Fibroblast of mammary gland (primary cell): ENCODE measurements at regions not wholly inside any gene's neighbourhood (a gene's known extent, or its start where the extent isn't known, plus 50 kb on each side); places are given as distances from the start of the nearest gene placed in this dataset.
"Not testable (repeated sequence)": the region's sequence is repeated elsewhere in the genome, so short reads cannot be mapped to it uniquely, and the experiment has no call there.

Source experiments
- DNase-seq: peaks from one replicate; pipeline ENCODE4 v3.0.0-alpha.2; 2010; ENCODE audit warnings: low read depth
- H3K4me3 ChIP-seq: 2 replicates; pipeline ENCODE4 v1.5.1; 2011; ENCODE audit warnings: low read depth, mild to moderate bottlenecking, low read length, moderate library complexity; ENCODE audit not compliant: control insufficient read depth
- TF ChIP-seq, protein P1 (sequence below): conservative IDR thresholded peaks from 2 replicates; pipeline ENCODE4 v1.5.1; 2011; ENCODE audit warnings: low read depth, low read length, inconsistent platforms; ENCODE audit not compliant: control insufficient read depth, insufficient read depth

DNA sequence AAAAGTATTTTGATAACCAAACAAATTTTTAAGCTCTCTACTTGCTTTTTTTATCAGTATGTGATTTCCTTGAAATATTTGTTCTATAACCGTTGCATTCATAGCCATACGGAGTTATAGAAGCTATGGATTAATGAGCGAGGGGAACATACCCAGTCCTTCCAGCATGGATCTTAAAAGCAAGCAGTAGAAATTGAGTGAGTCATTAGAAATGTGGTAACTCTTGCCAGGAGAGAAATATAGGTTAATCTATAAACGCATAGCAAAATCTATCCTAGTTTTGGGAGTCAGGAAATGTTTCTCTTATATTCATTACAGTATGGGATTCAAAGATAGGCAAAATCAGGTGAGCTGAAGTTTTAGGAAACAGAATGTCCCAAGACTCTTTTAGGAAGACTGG is 507.4 kb downstream of the DACH1 start:
- no peak for DNase-seq
- TF ChIP-seq, protein P1, sequence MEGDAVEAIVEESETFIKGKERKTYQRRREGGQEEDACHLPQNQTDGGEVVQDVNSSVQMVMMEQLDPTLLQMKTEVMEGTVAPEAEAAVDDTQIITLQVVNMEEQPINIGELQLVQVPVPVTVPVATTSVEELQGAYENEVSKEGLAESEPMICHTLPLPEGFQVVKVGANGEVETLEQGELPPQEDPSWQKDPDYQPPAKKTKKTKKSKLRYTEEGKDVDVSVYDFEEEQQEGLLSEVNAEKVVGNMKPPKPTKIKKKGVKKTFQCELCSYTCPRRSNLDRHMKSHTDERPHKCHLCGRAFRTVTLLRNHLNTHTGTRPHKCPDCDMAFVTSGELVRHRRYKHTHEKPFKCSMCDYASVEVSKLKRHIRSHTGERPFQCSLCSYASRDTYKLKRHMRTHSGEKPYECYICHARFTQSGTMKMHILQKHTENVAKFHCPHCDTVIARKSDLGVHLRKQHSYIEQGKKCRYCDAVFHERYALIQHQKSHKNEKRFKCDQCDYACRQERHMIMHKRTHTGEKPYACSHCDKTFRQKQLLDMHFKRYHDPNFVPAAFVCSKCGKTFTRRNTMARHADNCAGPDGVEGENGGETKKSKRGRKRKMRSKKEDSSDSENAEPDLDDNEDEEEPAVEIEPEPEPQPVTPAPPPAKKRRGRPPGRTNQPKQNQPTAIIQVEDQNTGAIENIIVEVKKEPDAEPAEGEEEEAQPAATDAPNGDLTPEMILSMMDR: no peak
- H3K4me3 ChIP-seq: no peak overlapping the region

DNA sequence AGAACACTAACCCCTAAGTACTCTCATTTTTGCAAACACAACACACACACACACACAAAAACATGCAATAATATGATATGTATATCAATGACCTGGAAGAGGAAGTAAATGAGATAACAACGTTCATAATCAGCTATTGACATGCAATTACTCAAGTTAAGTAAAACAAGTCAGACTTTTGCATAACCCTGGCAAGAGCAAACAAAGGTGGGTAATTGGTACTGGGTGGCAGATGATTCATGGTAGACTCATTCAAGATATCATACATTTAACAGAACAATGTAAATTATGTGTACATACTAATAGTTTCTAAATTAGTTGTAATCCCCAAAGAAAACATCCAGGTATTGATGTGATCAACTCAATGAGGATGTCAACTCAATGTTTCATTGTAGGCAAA is 508.8 kb downstream of the DACH1 start:
- no peak for DNase-seq

DNA sequence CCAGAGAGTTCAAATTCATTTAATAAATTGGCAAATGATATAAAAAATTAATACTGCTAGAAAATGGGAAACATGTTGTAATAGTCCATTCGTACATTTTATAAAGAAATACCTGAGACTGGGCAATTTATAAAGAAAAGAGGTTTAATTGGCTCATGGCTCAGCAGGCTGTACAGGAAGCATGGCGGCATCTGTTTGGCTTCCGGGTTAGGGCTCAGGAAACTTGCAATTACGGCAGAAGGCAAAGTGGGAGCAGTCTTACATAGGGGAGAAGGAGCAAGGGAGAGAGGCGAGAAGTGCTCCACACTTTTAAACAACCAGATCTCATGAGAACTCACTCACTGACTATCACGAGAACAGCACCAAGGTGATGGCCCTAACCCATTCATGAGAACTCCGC is 512.0 kb downstream of the DACH1 start:
- no peak overlapping the region for H3K4me3 ChIP-seq
- TF ChIP-seq, protein P1: no peak
- no peak for DNase-seq

More for the DNA sequence above, 508.8 kb downstream of the DACH1 start:
- H3K4me3 ChIP-seq: no peak overlapping the region
- TF ChIP-seq, protein P1: no peak

DNA sequence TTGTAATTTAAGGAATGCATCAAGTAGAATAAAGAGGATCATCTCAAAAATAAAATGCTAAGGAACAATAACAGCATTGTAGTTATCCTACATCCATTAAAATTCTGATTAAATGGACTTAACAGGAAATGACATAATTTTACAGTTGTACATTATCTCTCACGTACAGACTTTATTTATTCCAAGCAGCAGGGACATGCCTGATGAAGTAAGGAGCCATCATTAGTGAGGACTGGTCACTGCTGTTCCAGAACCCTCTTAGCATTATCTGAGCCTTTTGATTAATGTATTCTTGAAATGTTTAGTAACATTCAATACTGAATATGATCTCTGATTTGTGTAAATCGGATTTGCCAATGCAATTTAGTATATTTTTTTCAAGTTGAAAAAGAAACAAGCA is 516.1 kb downstream of the DACH1 start:
- DNase-seq: no peak
- H3K4me3 ChIP-seq: no peak overlapping the region
- TF ChIP-seq, protein P1: no peak

DNA sequence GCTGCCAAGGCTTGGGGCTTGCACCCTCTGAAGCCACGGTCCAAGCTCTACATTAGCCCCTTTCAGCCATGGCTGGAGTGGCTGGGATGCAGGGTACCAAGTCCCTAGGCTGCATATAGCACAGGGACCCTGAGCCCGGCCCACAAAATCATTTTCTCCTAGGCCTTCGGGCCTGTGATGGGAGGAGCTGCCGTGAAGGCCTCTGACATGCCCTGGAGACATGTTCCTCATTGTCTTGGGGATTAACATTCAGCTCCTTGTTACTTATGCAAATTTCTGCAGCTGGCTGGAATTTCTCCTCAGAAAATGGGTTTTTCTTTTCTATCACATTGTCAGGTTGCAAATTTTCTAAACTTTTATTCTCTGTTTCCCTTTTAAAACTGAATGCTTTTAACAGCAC is 521.1 kb downstream of the DACH1 start:
- DNase-seq, H3K4me3 ChIP-seq: not testable (repeated sequence)

DNA sequence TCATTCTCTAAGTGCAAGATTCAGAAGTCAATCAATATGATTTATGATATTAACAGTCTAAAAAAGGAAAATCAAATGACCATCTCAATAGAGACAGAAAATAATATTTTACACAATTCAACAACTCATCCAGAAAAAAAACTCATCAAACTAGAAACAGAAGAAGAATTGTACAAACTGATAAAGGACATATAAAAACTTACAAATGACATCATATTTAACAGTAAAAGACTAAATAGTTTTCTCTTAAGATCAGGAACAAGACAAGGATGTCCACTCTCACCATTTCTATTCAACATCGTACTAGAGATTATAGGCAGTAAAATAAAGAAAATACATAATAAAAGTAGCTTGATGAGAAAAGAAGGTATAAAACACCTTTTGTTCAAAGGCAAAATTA is 527.3 kb downstream of the DACH1 start:
- TF ChIP-seq, protein P1: no peak
- no peak for DNase-seq

DNA sequence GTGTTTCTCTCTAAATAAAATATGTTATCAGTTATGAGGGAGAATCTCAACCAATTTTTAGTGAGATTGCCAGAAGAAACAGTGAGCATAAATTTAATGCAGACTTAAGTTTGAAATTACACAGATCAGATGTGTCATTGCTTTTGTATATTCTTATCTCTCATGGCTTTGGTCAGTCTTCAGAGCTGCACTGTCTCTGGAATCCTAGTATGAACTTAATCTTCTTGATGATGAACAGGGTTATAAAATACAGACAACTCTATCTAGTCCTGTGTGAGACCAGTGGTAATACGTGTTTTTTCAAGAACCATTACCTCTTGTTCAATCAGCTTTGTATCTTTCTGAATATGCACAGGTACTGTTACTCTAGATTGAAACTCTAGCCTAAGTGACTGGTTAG is 528.0 kb downstream of the DACH1 start:
- no peak overlapping the region for H3K4me3 ChIP-seq
- no peak for DNase-seq
- TF ChIP-seq, protein P1: no peak

More for the DNA sequence above, 527.3 kb downstream of the DACH1 start:
- no peak overlapping the region for H3K4me3 ChIP-seq
